Germinal center (tissue), 1 donor: ENCODE measurements at regions not wholly inside any gene's neighbourhood (a gene's known extent, or its start where the extent isn't known, plus 50 kb on each side); places are given as distances from the start of the nearest gene placed in this dataset.

ENCODE experiments used
- DNase-seq: peaks from one replicate; pipeline ENCODE4 v3.0.0; 2012; ENCODE audit warnings: mixed read lengths, low spot score

DNA sequence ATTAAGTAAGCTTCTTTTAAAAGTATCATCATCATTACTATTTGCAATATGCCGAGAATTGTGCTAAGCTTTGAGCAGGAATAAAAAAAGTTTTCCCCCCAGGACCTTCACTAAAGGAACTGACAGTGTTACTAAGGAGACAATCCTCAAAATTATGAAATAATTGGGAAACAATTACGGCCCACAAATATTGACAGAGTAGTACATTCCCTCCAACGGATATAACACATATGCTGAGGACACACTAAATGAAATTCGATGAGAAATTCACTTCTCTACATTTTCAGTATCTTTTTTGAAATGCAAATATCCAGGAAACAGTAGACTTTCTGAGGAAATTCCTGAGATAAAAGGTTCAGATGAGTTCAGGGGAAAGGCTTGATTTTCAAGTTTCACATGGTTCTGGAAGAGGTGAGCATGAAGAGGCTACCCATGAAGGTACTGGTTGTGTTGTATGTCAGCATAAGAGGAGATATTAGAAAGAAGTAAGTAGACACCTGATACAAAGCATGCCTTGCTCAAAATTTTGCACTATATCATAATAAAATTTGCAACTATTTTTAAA lies 171.2 kb upstream of the NR5A2 start:
- DNase-seq, result no peak

DNA sequence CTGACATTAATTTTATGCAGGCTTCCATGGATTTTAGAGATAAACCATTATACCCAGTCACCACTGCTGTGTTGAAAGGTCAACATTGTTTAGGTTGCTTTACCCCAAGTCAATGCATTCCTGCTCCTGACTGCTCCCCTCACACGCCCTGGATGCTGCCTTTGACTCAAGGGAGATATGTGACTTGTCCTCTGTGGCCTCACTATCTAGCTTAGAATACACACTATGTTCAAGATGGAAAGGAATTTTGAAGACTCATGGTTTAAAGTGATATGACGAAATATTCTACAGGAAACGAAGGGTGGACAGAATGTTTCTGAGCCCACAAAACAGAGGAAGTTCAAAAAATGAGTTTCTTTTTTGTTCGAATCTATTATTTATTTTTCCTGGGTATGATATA lies 170.4 kb upstream of the NR5A2 start:
- DNase-seq, result no peak

GRCh38 chr1:199857516-199857915 lies 170.0 kb upstream of the NR5A2 start:
- no peak for DNase-seq

GRCh38 chr1:199858171-199858570 lies 169.3 kb upstream of the NR5A2 start:
- no peak for DNase-seq

- DNase-seq, result no peak
Observed at GRCh38 chr1:199858856-199859255, 168.7 kb upstream of the NR5A2 start.

DNA sequence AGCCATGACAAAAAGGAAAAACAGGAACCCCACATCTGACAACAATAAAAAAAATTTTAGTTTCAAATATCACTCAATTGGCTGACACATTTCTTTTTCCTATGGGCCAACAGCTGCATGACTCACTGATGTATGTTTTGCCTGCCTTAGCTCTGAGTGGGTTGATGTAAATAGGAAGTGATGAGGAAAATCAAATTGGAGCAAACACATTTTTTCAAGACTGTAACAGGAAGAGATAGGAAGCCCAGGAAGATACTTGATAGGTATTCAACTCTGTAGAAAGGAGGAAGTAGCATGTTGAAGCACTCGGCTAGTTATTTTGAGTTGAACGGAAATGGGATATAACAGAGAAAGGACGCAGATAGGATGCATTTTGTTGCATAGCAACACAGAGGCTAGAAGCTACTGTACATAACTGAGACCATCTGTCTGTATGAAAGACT lies 168.0 kb upstream of the NR5A2 start:
- no peak for DNase-seq

DNA sequence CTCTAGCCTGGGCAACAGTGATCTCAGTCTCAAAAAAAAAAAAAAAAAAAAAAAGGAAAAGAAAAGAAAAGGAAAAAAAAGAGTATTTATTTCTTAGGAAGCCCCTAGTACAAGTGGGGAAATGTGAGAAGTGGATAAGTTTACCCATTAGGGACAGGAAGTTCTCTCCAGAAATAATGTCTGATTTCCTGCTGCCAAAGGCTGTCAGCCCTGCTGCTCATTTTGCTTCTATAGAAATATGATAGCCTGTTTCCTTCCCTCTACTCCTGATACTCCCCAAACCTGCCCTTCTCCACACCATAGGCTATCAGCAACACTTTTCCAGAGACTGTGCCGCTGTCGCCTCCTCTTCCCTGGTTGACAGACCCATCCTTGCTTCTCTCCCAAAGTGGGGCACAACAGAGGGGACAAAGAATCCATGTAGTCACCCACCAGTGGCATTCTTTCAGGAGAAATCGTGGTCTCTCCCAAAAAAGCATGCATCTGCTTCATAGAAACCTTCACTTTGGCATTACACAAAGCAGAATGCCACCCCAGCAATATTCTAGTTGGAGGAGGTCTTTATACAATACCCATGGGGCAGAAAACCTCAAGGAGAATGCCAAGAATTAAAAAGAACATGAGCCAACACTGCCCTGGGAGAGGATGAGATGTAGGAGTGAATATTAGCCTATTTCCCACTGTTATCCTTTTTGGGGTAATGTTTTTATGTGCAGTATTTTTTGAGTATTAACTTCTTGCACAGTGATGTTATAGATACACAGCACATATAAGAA lies 166.3 kb upstream of the NR5A2 start:
- DNase-seq, result no peak

DNA sequence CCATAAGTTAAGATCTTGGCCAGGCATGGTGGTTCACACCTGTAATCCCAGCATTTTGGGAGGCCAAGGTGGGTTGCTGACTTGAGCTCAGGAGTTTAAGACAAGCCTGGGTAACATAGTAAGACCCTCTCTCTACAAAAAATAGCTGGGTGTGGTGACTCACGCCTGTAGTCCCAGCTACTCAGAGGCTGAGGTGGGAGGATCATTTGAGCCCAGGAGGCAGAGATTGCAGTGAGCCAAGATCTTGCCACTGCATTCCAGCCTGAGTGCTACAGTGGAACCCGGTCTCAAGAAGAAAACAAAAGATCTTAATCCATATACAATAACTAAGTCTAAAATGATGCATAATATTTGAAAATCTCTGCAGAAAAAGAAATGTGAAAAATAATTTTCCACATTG lies 165.5 kb upstream of the NR5A2 start:
- DNase-seq, result no peak

- no peak for DNase-seq
Observed at GRCh38 chr1:199866210-199866617, 161.3 kb upstream of the NR5A2 start.

DNA sequence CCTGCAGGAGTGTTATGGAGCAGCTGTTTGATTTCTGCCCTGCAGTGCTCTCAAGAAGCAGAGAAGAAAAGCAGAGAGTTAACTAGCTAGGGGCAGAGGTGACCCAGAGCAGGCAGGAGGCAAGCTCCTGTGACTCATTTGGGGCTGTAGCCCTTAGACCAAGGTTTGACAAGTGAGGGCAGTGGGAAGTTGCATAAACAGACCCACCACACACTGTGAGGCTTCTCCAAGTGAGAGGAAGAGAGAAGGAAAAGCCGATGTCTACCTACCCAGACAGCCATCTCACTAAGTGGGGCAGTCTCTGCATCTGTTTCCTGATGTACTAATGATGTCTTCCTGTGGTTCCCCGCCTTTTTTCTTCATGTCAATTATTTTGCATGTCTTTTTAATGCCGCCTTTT lies 159.9 kb upstream of the NR5A2 start:
- no peak for DNase-seq

- DNase-seq, result no peak
Observed at GRCh38 chr1:199868777-199869176, 158.7 kb upstream of the NR5A2 start.

GRCh38 chr1:199875337-199875736 lies 152.2 kb upstream of the NR5A2 start:
- no peak for DNase-seq

GRCh38 chr1:199875856-199876255 lies 151.7 kb upstream of the NR5A2 start:
- DNase-seq, result no peak

DNA sequence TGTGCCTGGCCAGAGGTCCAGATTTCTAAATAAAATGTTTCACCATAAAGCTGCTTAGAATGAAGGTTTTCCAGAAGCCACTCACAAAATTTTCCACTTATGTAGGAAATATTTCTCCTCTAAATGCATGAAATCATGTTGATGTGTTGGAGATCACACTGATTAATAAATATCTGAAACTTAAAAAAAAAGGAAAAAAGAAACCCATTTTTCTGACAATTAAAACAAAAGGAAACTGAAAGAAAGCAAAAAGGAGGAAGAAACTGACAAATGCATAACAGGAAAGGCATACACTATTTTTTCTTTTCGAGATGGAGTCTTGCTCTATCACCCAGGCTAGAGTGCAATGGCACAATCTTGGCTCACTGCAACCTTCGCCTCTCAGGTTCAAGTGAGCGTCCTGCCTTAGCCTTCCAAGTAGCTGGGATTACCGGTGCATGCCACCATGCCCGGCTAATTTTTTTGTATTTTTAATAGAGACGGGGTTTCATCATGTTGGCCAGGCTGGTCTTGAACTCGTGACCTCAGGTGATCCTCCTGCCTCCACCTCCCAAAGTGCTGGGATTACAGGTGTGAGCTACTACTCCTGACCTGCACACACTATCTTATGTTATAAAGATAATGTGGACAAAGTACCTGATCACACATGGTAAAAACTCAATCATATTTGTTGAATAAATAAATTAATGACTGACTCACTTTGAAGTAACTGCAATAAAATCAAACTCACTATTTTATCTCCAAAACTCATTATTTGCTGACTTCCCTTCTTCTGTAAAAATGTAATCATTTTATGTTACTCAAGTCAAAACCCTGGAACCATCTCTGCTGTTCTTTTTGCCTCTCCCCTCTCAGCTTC lies 149.8 kb upstream of the NR5A2 start:
- no peak for DNase-seq

DNA sequence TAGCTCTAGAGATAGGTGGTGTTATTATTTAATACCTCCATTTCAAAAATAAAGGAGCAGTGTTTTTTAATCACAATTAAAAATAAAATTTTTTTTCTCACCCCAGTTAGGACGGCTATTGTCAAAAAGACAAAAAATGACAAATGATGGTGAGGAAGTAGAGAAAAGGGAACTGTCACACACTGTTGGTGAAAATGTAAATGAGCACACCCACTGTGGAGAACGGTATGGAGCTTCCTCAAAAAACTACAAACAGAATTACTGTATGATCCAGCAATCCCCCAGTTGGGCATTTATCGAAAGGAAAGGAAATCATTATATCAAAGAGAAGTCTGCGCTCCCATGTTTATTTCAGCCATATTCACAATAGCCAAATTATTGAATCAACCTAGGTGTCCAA lies 148.7 kb upstream of the NR5A2 start:
- no peak for DNase-seq

DNA sequence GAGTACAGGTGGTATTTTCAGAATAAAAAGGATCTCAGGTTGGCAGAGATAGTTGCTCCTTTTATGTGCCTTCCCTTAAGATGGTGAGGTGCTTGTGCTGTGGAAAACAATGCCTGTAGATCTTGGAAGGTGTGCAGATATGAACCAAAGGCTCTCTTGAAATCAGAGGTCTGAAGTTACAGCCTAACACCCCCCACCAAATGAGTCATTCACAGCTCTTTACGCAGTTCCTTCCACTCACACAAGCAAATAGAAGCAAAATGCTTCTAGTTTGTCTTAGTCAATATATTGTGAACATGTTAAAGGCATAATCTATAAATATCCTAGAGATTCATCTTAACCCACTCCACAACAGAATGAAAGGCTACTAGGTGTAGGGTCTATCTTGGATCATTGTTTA lies 128.9 kb upstream of the NR5A2 start:
- no peak for DNase-seq

GRCh38 chr1:199901341-199901740 lies 126.2 kb upstream of the NR5A2 start:
- no peak for DNase-seq

DNA sequence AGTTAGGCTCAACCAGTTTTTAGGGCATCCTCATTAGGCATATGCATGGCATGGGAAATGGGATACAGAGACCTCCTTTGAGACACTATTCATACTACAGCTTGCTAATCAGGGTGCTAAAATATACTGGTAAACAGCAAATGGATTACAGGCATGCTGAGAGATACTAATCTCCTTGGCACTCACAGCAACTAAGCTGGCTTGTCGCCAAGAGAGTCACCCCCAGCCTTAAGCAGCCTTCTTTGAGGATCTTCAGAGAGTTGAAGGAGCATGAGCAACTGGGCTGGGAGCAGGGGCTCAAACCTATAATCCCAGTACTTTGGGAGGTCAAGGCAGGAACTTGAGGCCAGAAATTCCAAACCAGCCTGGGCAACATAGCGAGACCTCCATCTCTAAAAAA lies 120.1 kb upstream of the NR5A2 start:
- no peak for DNase-seq

DNA sequence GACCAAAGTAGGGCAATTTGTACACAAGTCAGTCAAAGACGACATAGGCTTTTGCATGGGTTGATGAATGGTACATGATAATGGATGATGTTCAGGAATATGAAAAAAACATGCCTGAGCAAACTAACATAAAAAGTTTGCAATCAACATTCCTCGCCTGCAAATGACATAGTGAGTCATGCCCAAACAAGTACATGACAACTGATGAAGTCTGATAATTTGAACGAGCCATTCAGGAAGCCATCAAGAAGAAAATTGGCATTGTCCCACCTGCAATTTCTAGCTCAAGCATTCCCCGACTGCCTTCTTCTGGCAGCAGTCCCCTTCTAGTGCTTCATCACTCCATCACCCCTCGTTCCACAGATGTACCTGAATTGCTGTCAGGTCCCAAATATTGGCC lies 118.4 kb upstream of the NR5A2 start:
- no peak for DNase-seq

- DNase-seq, result no peak
Observed at GRCh38 chr1:199913318-199913717, 114.2 kb upstream of the NR5A2 start.

- no peak for DNase-seq
Observed at GRCh38 chr1:199914546-199914945, 113.0 kb upstream of the NR5A2 start.

DNA sequence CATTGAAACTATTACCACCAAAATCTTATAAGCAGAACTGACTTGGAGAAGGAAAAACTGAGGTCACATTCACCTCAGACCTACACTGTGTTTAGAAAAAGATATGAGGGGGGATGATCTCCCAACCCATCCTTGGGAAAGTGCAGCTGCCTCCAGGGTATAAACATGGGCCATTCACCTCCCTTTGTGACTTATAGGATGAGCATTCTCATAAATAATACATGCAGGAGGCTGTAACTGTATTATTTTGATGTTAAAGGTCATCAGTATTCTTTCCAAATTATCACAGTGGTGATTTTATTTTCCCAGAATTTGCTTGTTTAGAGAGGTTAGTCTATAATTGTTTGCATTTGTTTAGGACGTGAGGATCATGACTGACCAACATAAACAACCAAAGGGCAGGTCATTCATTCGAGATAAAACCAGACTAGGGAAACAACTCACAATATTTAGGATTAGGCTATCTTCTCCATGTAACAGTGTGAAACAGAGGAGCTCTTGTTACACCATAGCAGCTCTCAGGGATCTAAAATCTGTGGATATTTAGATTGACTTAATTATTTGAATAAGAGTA lies 109.2 kb upstream of the NR5A2 start:
- DNase-seq, result no peak

- DNase-seq, result no peak
Observed at GRCh38 chr1:199920635-199921034, 106.9 kb upstream of the NR5A2 start.
